Activated CD4-positive, alpha-beta T cell treated with anti-CD3 and anti-CD28 coated beads, Interleukin-2, amount 10 ng/mL, durations not matched to agents 7 days and 5 days (primary cell): ENCODE measurements at regions not wholly inside any gene's neighbourhood (a gene's known extent, or its start where the extent isn't known, plus 50 kb on each side); places are given as distances from the start of the nearest gene placed in this dataset.
"Not testable (repeated sequence)": the region's sequence is repeated elsewhere in the genome, so short reads cannot be mapped to it uniquely, and the experiment has no call there.

ENCODE experiments used
- CTCF ChIA-PET: fragments of 350-600 bp; sonication (Branson Sonifier 250); formaldehyde crosslinking; loops from one replicate; lab custom pipeline; 2021; ENCODE audit warnings: antibody characterized with exemption; lab: Charles Lee
- POLR2A ChIA-PET: fragments of 350-600 bp; sonication (Branson Sonifier 250); formaldehyde crosslinking; loops from one replicate; lab custom pipeline; 2021; ENCODE audit warnings: antibody characterized with exemption; lab: Charles Lee
- DNase-seq: peaks from one replicate; pipeline ENCODE4 v3.0.0-alpha.2; 2020
- H3K27ac Mint-ChIP-seq: one replicate; pipeline ENCODE4 v1.8.0; 2021; ENCODE audit warnings: mild to moderate bottlenecking, moderate library complexity, mixed read lengths
- H3K27me3 Mint-ChIP-seq: one replicate; pipeline ENCODE4 v1.8.0; 2021; ENCODE audit warnings: mixed read lengths
- H3K36me3 Mint-ChIP-seq: one replicate; pipeline ENCODE4 v1.8.0; 2021; ENCODE audit warnings: low read depth, mixed read lengths
- H3K4me1 Mint-ChIP-seq: one replicate; pipeline ENCODE4 v1.8.0; 2021; ENCODE audit warnings: mixed read lengths
- H3K4me3 Mint-ChIP-seq: one replicate; pipeline ENCODE4 v1.8.0; 2021; ENCODE audit warnings: mild to moderate bottlenecking, moderate library complexity, mixed read lengths
- H3K9me3 Mint-ChIP-seq: one replicate; pipeline ENCODE4 v1.8.0; 2021; ENCODE audit warnings: mixed read lengths

- no peak overlapping the region for H3K27ac Mint-ChIP-seq
- ChIA-PET POLR2A (no interaction called here), CTCF (no interaction called here)
- H3K4me1 Mint-ChIP-seq: no peaks in the 10 kb centered on the region
- H3K9me3 Mint-ChIP-seq: peaks cover 3% of the 10 kb centered on the region
- no peak for DNase-seq
- H3K27me3 Mint-ChIP-seq: no peaks in the 10 kb centered on the region
- no peaks in the 10 kb centered on the region for H3K36me3 Mint-ChIP-seq
- H3K4me3 Mint-ChIP-seq: no peak overlapping the region
Observed at GRCh38 chr1:163561580-163562295, 240.0 kb downstream of the NUF2 start.

GRCh38 chr1:163562355-163562754 is 240.6 kb downstream of the NUF2 start:
- Mint-ChIP-seq H3K4me3 (no peak overlapping the region), H3K27me3 (no peaks in the 10 kb centered on the region), H3K4me1 (no peaks in the 10 kb centered on the region), H3K9me3 (peaks cover 3% of the 10 kb centered on the region), H3K27ac (no peak overlapping the region), H3K36me3 (no peaks in the 10 kb centered on the region)
- no peak for DNase-seq
- CTCF ChIA-PET: no interaction called here
- POLR2A ChIA-PET: no interaction called here

- Mint-ChIP-seq H3K9me3 (peaks cover 3% of the 10 kb centered on the region), H3K4me1 (no peaks in the 10 kb centered on the region), H3K36me3 (no peaks in the 10 kb centered on the region), H3K27me3 (no peaks in the 10 kb centered on the region), H3K4me3 (no peak overlapping the region), H3K27ac (no peak overlapping the region)
- no peak for DNase-seq
- ChIA-PET CTCF (no interaction called here), POLR2A (no interaction called here)
Observed at GRCh38 chr1:163565166-163565565, 243.4 kb downstream of the NUF2 start.

- CTCF ChIA-PET: no interaction called here
- no peaks in the 10 kb centered on the region for H3K36me3 Mint-ChIP-seq
- H3K4me3 Mint-ChIP-seq: no peak overlapping the region
- H3K27me3 Mint-ChIP-seq: no peaks in the 10 kb centered on the region
- H3K9me3 Mint-ChIP-seq: no peaks in the 10 kb centered on the region
- H3K4me1 Mint-ChIP-seq: no peaks in the 10 kb centered on the region
- POLR2A ChIA-PET: no interaction called here
- no peak for DNase-seq
- no peak overlapping the region for H3K27ac Mint-ChIP-seq
Observed at GRCh38 chr1:163570071-163570470, 248.3 kb downstream of the NUF2 start.

GRCh38 chr1:163571950-163572349 is 250.2 kb downstream of the NUF2 start:
- DNase-seq: no peak
- no peak overlapping the region for H3K4me3 Mint-ChIP-seq
- no peaks in the 10 kb centered on the region for H3K4me1 Mint-ChIP-seq
- H3K27me3 Mint-ChIP-seq: no peaks in the 10 kb centered on the region
- H3K27ac Mint-ChIP-seq: no peak overlapping the region
- ChIA-PET CTCF (no interaction called here), POLR2A (no interaction called here)
- no peaks in the 10 kb centered on the region for H3K36me3 Mint-ChIP-seq
- H3K9me3 Mint-ChIP-seq: no peaks in the 10 kb centered on the region

- DNase-seq: no peak
- ChIA-PET POLR2A (no interaction called here), CTCF (no interaction called here)
- H3K4me1 Mint-ChIP-seq: no peaks in the 10 kb centered on the region
- no peak overlapping the region for H3K27ac Mint-ChIP-seq
- no peak overlapping the region for H3K4me3 Mint-ChIP-seq
- H3K27me3 Mint-ChIP-seq: no peaks in the 10 kb centered on the region
- no peaks in the 10 kb centered on the region for H3K36me3 Mint-ChIP-seq
- H3K9me3 Mint-ChIP-seq: no peaks in the 10 kb centered on the region
Observed at GRCh38 chr1:163574119-163574518, 252.4 kb downstream of the NUF2 start.

- no peak for DNase-seq
- no peak overlapping the region for H3K4me3 Mint-ChIP-seq
- no peaks in the 10 kb centered on the region for H3K27me3 Mint-ChIP-seq
- no peak overlapping the region for H3K27ac Mint-ChIP-seq
- CTCF ChIA-PET: interaction anchor here (1.5 kb wide), 1 partner anchor 18 kb away, joined by 3 read pairs; no protein-coding TSS in a partner anchor
- H3K36me3 Mint-ChIP-seq: no peaks in the 10 kb centered on the region
- POLR2A ChIA-PET: no interaction called here
- no peaks in the 10 kb centered on the region for H3K9me3 Mint-ChIP-seq
- H3K4me1 Mint-ChIP-seq: no peaks in the 10 kb centered on the region
Observed at GRCh38 chr1:163580926-163581325, 259.2 kb downstream of the NUF2 start.

GRCh38 chr1:163583661-163584181 is 262.0 kb downstream of the NUF2 start:
- Mint-ChIP-seq H3K27me3 (no peaks in the 10 kb centered on the region), H3K36me3 (no peaks in the 10 kb centered on the region), H3K9me3 (no peaks in the 10 kb centered on the region), H3K4me3 (no peak overlapping the region), H3K4me1 (no peaks in the 10 kb centered on the region), H3K27ac (no peak overlapping the region)
- ChIA-PET POLR2A (no interaction called here), CTCF (no interaction called here)
- DNase-seq: no peak

GRCh38 chr1:163585796-163586195 is 264.0 kb downstream of the NUF2 start:
- Mint-ChIP-seq H3K4me1 (no peaks in the 10 kb centered on the region), H3K36me3 (no peaks in the 10 kb centered on the region), H3K9me3 (no peaks in the 10 kb centered on the region), H3K27me3 (no peaks in the 10 kb centered on the region), H3K27ac (no peak overlapping the region), H3K4me3 (no peak overlapping the region)
- POLR2A ChIA-PET: no interaction called here
- CTCF ChIA-PET: no interaction called here
- no peak for DNase-seq

GRCh38 chr1:163588796-163589195 is 267.0 kb downstream of the NUF2 start:
- Mint-ChIP-seq H3K4me1 (no peaks in the 10 kb centered on the region), H3K36me3 (no peaks in the 10 kb centered on the region), H3K9me3 (peaks cover 2% of the 10 kb centered on the region), H3K27ac (no peak overlapping the region), H3K4me3 (no peak overlapping the region), H3K27me3 (no peaks in the 10 kb centered on the region)
- no peak for DNase-seq
- POLR2A ChIA-PET: no interaction called here
- CTCF ChIA-PET: no interaction called here

GRCh38 chr1:163589735-163590134 is 268.0 kb downstream of the NUF2 start:
- Mint-ChIP-seq H3K9me3 (peaks cover 2% of the 10 kb centered on the region), H3K4me1 (no peaks in the 10 kb centered on the region), H3K4me3 (no peak overlapping the region), H3K27me3 (no peaks in the 10 kb centered on the region), H3K36me3 (no peaks in the 10 kb centered on the region), H3K27ac (no peak overlapping the region)
- ChIA-PET POLR2A (no interaction called here), CTCF (no interaction called here)
- DNase-seq: no peak

- POLR2A ChIA-PET, H3K27ac Mint-ChIP-seq, H3K27me3 Mint-ChIP-seq, H3K9me3 Mint-ChIP-seq, H3K4me3 Mint-ChIP-seq, H3K4me1 Mint-ChIP-seq, H3K36me3 Mint-ChIP-seq, CTCF ChIA-PET, DNase-seq: not testable (repeated sequence)
Observed at GRCh38 chr1:163591131-163591530, 269.4 kb downstream of the NUF2 start.

GRCh38 chr1:163592623-163593022 is 270.9 kb downstream of the NUF2 start:
- CTCF ChIA-PET, H3K9me3 Mint-ChIP-seq, H3K4me3 Mint-ChIP-seq, H3K27me3 Mint-ChIP-seq, DNase-seq, H3K36me3 Mint-ChIP-seq, H3K27ac Mint-ChIP-seq, POLR2A ChIA-PET, H3K4me1 Mint-ChIP-seq: not testable (repeated sequence)

- H3K27me3 Mint-ChIP-seq, H3K4me1 Mint-ChIP-seq, H3K36me3 Mint-ChIP-seq, H3K9me3 Mint-ChIP-seq, H3K27ac Mint-ChIP-seq, POLR2A ChIA-PET, H3K4me3 Mint-ChIP-seq, CTCF ChIA-PET, DNase-seq: not testable (repeated sequence)
Observed at GRCh38 chr1:163596106-163596505, 274.4 kb downstream of the NUF2 start.
